Loucy (cell line): ENCODE measurements at regions not wholly inside any gene's neighbourhood (a gene's known extent, or its start where the extent isn't known, plus 50 kb on each side); places are given as distances from the start of the nearest gene placed in this dataset.

ENCODE experiments used
- CTCF ChIP-seq: fragments of 200-600 bp; sonication (generic); conservative IDR thresholded peaks from 2 replicates; pipeline ENCODE4 v1.5.1; 2014; ENCODE audit warnings: mild to moderate bottlenecking, antibody characterized with exemption, low read length
- EZH2phosphoT487 ChIP-seq: fragments of 200-600 bp; IDR thresholded peaks from 2 replicates; pipeline ENCODE4 v1.6.1; 2018; ENCODE audit warnings: antibody characterized with exemption, mild to moderate bottlenecking, moderate library complexity, borderline replicate concordance

GRCh38 chr5:44637916-44638869, 170.6 kb upstream of the MRPS30 start:
- no peak for TF ChIP-seq CTCF
- TF ChIP-seq EZH2phosphoT487, result no peak
